ENCODE measurements at regions not wholly inside any gene's neighbourhood (a gene's known extent, or its start where the extent isn't known, plus 50 kb on each side); places are given as distances from the start of the nearest gene placed in this dataset.
A peak's percentile ranks its signal among the peaks of the same experiment; 100 is the strongest.
"Not testable (repeated sequence)": the region's sequence is repeated elsewhere in the genome, so short reads cannot be mapped to it uniquely, and the experiment has no call there.

DNA sequence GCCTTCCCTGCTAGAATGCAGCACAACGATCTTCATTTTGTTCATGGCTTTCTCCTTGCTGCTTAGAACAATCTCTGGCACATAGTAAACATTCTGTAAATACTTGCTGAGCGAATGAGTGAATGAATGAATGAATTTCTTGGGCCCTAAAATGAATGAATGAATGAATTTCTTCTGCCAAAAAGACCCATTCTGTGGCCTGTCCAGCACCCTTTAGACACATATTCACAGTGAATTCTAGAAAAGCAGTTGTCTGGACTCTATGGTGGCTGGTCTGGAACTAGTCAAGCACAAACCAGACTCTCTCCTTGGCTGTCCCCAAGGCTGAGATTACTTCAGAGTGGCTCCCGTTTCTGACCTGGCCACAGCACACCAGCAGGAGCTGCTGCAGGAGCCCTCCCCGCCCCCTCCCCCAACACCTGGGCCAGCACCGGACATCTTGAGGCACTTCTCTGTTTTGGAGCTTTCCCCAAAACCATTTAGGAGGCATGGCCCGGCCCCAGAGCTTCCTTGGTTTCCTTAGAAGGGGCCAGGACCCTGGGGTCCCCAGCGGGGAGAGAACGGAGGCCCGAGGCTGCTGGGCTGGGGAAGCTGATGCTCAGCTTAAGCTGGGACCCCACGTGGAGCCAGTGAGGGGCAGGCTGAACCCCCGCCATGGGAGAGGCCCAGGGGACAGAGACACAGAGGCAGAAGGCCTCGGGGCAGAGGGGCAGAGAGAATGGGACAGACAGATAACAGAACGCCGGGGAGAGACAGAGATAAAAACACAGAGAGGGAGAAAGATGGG is 159.0 kb downstream of the ZFP36L2 start:
- no peak overlapping the region for H3K27ac Mint-ChIP-seq

DNA sequence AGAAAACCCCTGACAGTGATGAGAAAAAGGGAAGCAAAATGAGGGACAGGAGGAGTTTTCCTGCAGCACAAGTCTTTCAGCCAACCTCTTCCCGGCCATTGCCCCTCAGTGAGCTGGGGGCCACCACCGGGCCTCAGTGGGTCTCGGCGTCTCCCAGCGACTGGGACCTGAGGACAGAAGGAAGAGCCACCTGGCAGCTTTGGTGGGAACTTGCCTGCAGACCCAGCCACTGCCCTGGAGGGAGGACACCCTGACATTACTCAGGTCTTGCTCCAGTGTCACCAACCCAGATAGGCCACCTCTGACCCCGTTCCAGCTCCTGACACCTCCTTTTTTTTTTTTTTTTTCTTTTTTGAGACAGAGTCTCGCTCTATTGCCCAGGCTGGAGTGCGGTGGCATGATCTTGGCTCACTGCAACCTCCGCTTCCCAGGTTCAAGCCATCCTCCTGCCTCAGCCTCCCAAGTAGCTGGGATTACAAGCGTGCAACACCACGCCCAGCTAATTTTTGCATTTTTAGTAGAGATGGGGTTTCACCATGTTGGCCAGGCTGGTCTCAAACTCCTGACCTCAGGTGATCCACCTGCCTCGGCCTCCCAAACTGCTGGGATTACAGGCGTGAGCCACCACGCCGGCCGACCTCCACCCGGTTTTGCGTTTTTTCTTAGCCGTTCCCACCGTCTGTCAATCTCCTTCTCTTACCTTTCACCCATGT is 159.7 kb downstream of the ZFP36L2 start:
- H3K9me3 Mint-ChIP-seq; H3K27ac Mint-ChIP-seq; POLR2A ChIA-PET; H3K36me3 Mint-ChIP-seq (ENCODE audit: low read depth); H3K27me3 Mint-ChIP-seq; H3K4me1 Mint-ChIP-seq; DNase-seq; H3K4me3 Mint-ChIP-seq: not testable (repeated sequence)
- CTCF ChIA-PET, result interaction anchor here (1.1 to 1.2 kb wide), 2 partner anchors 11 to 175 kb away, joined by 3 to 5 read pairs; no protein-coding TSS in a partner anchor

More for the DNA sequence above, 159.0 kb downstream of the ZFP36L2 start:
- POLR2A ChIA-PET, result interaction anchor here (0.7 kb wide), 1 partner anchor 49 kb away, joined by 3 read pairs; no protein-coding TSS in a partner anchor
- H3K9me3 Mint-ChIP-seq, result peaks cover 2% of the 10 kb centered on the region
- no peak for DNase-seq
- H3K4me1 Mint-ChIP-seq, result no peaks in the 10 kb centered on the region
- CTCF ChIA-PET, result no interaction called here
- no peak overlapping the region for H3K4me3 Mint-ChIP-seq
- H3K27me3 Mint-ChIP-seq, result no peaks in the 10 kb centered on the region
- peaks cover 2% of the 10 kb centered on the region for H3K36me3 Mint-ChIP-seq (ENCODE audit: low read depth)

DNA sequence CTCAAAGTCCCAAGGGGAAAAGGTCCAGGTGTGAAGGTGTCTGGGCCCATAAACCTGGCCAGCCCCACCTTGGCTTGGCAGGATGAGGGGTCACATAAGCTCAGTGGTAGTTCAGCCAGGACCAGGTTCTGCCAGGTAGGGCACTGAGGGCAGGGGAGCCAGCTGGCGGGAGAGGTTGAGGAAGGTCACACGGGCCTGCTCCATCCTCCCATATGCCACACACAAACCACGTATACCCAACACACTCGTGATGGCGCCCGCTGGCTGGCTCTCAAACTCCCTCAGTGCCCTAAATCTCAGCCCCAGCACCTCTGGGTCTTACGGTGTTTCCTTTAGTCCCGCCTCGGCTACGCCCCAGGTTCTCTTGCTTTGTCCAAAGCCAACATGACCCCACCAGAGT is 160.5 kb downstream of the ZFP36L2 start:
- H3K36me3 Mint-ChIP-seq (ENCODE audit: low read depth), result peaks cover 5% of the 10 kb centered on the region

DNA sequence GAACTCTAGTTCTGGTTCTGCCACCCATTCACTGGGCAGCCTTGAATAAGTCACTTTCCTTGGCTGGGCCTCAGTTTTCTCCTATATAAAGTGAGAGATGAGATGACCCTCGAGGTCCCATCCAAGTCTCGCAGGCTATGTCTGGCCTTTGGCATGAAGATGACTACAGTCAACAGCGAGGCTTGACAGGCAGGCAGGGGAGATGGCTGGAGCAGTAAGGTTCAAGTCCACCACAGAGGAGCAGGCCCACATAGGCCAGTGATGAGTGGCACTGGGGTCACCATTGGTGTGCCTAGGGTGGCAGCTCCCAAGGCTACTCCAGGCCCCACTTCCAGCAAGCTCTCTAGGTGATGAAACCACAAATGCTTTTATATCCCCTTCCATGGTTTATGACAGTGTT is 161.4 kb downstream of the ZFP36L2 start:
- ChIA-PET POLR2A (no interaction called here), CTCF (no interaction called here)
- no peak for DNase-seq
- no peak overlapping the region for H3K4me3 Mint-ChIP-seq
- no peak overlapping the region for H3K27ac Mint-ChIP-seq
- peaks cover 6% of the 10 kb centered on the region for H3K36me3 Mint-ChIP-seq (ENCODE audit: low read depth)
- peaks cover 10% of the 10 kb centered on the region for H3K4me1 Mint-ChIP-seq
- H3K27me3 Mint-ChIP-seq, result peaks cover 2% of the 10 kb centered on the region
- H3K9me3 Mint-ChIP-seq, result peaks cover 8% of the 10 kb centered on the region

More for the DNA sequence above, 160.5 kb downstream of the ZFP36L2 start:
- ChIA-PET CTCF (interaction anchor here (1.1 to 1.2 kb wide), 2 partner anchors 12 to 175 kb away, joined by 3 to 5 read pairs; no protein-coding TSS in a partner anchor), POLR2A (no interaction called here)
- no peak overlapping the region for H3K27ac Mint-ChIP-seq
- peaks cover 8% of the 10 kb centered on the region for H3K9me3 Mint-ChIP-seq
- H3K4me3 Mint-ChIP-seq, result no peak overlapping the region
- no peak for DNase-seq
- peaks cover 2% of the 10 kb centered on the region for H3K27me3 Mint-ChIP-seq
- peaks cover 2% of the 10 kb centered on the region for H3K4me1 Mint-ChIP-seq

DNA sequence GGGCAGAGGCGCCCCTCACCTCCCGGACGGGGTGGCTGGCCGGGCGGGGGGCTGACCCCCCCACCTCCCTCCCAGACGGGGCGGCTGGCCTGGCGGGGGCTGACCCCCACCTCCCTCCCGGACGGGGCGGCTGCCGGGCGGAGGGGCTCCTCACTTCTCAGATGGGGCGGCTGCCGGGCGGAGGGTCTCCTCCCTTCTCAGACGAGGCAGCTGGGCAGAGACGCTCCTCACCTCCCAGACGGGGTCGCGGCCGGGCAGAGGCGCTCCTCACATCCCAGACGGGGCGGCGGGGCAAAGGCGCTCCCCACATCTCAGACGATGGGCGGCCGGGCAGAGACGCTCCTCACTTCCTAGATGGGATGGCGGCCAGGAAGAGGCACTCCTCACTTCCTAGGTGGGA is 163.3 kb downstream of the ZFP36L2 start:
- POLR2A ChIA-PET; CTCF ChIA-PET; H3K9me3 Mint-ChIP-seq; H3K27me3 Mint-ChIP-seq; DNase-seq; H3K36me3 Mint-ChIP-seq (ENCODE audit: low read depth); H3K27ac Mint-ChIP-seq; H3K4me3 Mint-ChIP-seq: not testable (repeated sequence)
- H3K4me1 Mint-ChIP-seq, result peaks cover 26% of the 10 kb centered on the region

DNA sequence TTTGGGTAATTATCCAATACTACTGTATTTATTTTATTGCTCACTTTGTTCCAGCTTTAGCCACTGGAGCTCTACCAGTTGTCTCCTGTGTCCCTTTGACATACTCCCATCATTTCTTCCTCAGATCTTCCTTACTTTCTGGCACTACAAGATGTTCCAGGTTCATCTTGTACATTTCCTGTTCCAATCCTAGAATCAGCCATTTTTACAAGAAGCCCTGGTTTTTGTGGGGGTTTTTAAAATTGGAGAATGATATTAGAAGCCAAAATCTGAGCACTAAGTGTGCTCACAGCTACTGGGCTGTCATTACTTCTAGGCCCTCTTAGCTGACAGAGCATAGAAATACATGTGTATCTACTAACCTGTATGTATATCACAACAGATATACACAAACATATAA is 164.3 kb downstream of the ZFP36L2 start:
- Mint-ChIP-seq H3K9me3 (peaks cover 8% of the 10 kb centered on the region), H3K4me3 (no peak overlapping the region), H3K4me1 (peaks cover 28% of the 10 kb centered on the region), H3K27ac (no peak overlapping the region), H3K27me3 (peaks cover 5% of the 10 kb centered on the region), H3K36me3 (ENCODE audit: low read depth) (peaks cover 6% of the 10 kb centered on the region)
- ChIA-PET CTCF (no interaction called here), POLR2A (no interaction called here)
- DNase-seq, result no peak

DNA sequence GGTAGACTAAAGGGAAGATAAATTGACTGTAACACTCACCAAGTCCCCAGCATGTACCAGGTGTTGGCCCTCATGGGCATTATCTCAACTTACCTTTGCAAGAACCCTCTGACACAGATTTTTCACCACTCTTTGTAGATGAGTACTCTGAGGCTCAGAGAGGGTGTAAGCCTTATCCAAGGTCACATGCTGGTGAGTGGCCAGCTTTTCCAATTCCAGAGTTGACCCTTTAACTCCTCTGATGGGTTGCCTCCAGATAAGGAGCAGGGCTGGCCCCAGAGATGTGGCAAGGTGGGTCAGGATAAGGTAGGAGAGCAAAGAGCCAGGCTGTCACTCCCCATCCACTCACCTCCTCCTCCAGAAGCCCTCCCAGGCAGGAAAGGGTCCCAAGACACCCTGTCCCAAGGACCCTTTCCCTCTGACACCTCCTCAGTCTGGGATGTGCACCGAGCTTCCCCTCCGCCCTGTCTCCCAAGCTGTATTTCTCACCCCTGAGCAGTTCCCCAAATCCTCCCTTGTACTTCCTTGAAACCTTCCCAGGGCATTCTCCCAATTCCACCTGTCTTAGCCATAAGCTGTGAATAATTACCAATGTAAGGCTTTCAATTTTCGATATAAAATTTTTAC is 165.9 kb downstream of the ZFP36L2 start:
- ChIA-PET POLR2A (no interaction called here), CTCF (interaction anchor here (0.5 kb wide), 1 partner anchor 752 kb away, joined by 3 read pairs; no protein-coding TSS in a partner anchor)
- DNase-seq, result no peak
- peaks cover 28% of the 10 kb centered on the region for H3K4me1 Mint-ChIP-seq
- peaks cover 8% of the 10 kb centered on the region for H3K9me3 Mint-ChIP-seq
- H3K36me3 Mint-ChIP-seq (ENCODE audit: low read depth), result peaks cover 6% of the 10 kb centered on the region
- H3K27me3 Mint-ChIP-seq, result peaks cover 9% of the 10 kb centered on the region
- H3K4me3 Mint-ChIP-seq, result no peak overlapping the region
- peak overlapping the region; percentile 70 for H3K27ac Mint-ChIP-seq

DNA sequence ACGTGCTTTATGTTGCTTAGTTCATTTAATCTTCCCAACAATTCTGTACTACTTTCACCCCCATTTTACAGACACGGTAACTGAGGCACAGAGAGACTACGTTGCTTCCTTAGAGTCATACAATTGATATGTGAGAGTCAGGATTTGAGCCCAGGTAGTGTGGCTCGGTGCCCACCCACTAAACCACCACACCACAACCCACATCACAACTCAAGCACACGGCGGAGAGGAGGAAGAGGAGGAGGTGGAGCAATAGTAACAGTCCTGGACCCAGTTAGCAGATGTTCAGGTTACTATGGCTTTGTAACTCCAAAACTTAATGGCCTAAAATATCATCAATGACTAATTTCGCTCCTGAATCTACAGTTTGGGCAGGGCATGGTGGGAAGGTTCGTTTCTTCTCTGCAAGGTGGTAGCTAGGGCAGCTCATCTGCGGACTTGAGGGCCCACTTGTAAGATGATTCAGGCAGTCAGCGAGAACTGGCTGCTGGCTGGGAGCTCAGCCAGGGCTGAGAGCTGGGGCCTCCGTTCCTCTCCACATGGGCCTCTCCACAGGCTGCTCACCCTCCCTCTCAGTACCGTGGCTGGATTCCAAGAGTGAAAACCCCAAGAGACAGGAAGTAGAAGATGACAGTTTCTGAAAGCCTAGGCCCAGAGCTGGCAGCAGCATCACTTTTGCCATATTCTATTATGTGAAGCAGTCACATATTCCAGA is 167.1 kb downstream of the ZFP36L2 start:
- peaks cover 13% of the 10 kb centered on the region for H3K27me3 Mint-ChIP-seq
- peaks cover 6% of the 10 kb centered on the region for H3K36me3 Mint-ChIP-seq (ENCODE audit: low read depth)
- ChIA-PET CTCF (interaction anchor here (1.2 kb wide), 1 partner anchor 483 kb away, joined by 3 read pairs; no protein-coding TSS in a partner anchor), POLR2A (interaction anchor here (0.9 kb wide), 1 partner anchor 9 kb away, joined by 5 read pairs; no protein-coding TSS in a partner anchor)
- peaks cover 28% of the 10 kb centered on the region for H3K4me1 Mint-ChIP-seq
- peak; percentile 74 for DNase-seq
- peaks cover 8% of the 10 kb centered on the region for H3K9me3 Mint-ChIP-seq
- H3K27ac Mint-ChIP-seq, result peak overlapping the region; percentile 86
- H3K4me3 Mint-ChIP-seq, result peak overlapping the region; percentile 6

DNA sequence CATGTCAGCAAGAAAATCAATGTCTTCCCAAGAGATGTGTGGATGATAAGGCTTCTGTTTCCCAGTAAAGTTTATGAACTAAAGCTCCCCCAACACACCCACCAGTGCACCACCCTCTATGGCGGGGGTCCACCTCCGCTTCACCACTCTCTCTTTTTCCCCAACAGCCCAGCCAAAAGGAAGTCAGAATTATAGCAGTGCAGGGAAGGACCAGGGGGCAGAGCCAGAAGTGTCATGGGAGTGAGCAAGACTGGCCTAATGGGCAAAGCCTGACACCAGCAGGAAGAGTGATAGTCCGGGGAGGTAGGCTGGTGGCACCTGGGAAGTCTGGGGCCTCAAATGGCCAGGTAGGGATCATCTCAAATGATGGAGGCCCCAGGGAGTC is 167.7 kb downstream of the ZFP36L2 start:
- CTCF ChIA-PET, result interaction anchor here (1.2 kb wide), 1 partner anchor 484 kb away, joined by 3 read pairs; no protein-coding TSS in a partner anchor
- Mint-ChIP-seq H3K27me3 (peaks cover 16% of the 10 kb centered on the region), H3K4me1 (peaks cover 28% of the 10 kb centered on the region), H3K27ac (peak overlapping the region; percentile 71), H3K4me3 (no peak overlapping the region), H3K9me3 (peaks cover 5% of the 10 kb centered on the region), H3K36me3 (ENCODE audit: low read depth) (peaks cover 4% of the 10 kb centered on the region)
- POLR2A ChIA-PET, result no interaction called here
- no peak for DNase-seq

DNA sequence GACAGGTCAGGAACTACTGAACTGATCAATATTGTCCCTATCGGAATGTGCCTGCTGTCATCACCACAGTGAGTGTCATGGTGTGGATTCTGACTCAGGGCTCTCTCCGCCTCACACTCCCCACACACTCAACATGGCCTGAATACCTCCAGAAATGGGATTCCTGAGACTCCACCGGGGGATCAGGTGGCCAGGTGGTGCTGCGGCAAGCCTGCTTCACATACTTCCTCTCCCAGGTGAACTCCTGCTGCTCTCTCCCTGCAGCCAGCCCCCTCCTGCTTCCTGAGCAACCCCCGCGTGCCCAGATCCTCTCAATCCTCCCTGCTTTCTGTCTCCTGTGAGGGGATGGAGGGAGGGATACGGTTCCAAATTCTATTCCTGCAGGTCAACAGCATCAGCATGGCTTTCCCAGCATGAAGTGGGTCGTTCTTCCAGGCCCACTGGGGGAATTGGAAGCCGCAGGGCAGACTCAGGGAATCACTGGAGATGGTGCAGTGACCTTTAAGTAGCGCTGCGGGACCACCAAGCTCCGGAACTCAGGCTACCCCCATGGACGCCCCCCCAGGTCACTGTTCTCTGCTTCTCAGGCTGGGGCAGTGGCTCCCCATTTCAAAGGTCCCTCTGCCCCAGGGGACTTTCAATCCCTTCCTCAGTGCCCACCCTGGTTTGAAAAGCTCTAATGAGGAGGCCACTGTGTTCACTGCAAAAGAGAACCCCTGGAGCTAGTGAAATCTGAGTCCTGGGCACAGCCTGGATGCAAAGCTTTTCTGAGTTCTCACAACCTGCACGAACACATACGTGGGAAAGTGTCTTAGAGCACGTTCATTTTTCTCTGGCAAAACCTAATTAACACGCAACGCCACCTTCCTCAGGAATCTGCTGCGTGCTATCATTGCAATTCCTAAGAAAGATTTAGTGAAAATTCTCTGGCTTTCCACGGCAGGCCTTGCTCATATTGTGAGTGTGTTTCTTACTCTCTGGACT is 168.4 kb downstream of the ZFP36L2 start:
- Mint-ChIP-seq H3K27ac (peak overlapping the region; percentile 71), H3K4me1 (peaks cover 28% of the 10 kb centered on the region), H3K36me3 (ENCODE audit: low read depth) (peaks cover 4% of the 10 kb centered on the region), H3K27me3 (peaks cover 20% of the 10 kb centered on the region), H3K9me3 (peaks cover 5% of the 10 kb centered on the region), H3K4me3 (no peak overlapping the region)
- ChIA-PET POLR2A (no interaction called here), CTCF (no interaction called here)
- DNase-seq, result no peak

DNA sequence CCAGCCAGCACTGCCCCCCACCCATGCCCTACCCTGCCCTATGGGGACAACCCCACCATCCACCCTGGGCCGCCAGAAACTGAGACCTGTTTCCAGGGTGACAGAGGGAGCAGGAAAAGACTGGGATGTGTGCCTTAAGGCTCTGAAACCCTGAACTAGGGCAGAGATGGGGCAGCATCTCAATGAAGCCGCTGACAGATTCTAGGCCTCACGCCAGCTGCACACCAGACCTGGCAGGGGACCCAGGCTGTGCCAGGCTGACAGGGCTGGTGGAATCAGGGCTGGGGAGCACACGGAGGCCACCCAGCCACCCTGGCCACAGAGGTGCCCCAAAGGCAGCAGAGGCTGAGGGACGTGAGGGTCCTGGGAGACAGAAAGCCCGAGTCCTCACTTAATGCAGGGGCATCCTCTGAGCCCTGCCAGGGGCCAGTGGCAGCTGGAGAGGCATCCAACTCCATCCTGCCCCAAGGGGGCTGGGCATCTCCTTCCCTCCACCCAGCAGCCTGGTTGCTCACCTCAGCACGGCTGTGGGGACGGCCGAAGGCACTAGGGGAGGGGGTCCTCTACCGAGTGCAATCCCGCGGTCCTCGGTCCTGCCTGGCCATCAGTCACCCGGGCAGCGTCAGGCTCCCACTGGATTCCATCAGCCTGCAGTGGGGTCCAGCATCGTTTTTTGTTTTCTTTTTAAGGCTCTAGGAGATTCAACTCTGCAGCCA is 169.2 kb downstream of the ZFP36L2 start:
- Mint-ChIP-seq H3K4me1 (peaks cover 33% of the 10 kb centered on the region), H3K4me3 (no peak overlapping the region), H3K9me3 (peaks cover 5% of the 10 kb centered on the region), H3K27ac (no peak overlapping the region), H3K36me3 (ENCODE audit: low read depth) (peaks cover 4% of the 10 kb centered on the region), H3K27me3 (peaks cover 29% of the 10 kb centered on the region)
- POLR2A ChIA-PET, result no interaction called here
- CTCF ChIA-PET, result no interaction called here
- no peak for DNase-seq
